ENCODE measurements at regions not wholly inside any gene's neighbourhood (a gene's known extent, or its start where the extent isn't known, plus 50 kb on each side); places are given as distances from the start of the nearest gene placed in this dataset.

DNA sequence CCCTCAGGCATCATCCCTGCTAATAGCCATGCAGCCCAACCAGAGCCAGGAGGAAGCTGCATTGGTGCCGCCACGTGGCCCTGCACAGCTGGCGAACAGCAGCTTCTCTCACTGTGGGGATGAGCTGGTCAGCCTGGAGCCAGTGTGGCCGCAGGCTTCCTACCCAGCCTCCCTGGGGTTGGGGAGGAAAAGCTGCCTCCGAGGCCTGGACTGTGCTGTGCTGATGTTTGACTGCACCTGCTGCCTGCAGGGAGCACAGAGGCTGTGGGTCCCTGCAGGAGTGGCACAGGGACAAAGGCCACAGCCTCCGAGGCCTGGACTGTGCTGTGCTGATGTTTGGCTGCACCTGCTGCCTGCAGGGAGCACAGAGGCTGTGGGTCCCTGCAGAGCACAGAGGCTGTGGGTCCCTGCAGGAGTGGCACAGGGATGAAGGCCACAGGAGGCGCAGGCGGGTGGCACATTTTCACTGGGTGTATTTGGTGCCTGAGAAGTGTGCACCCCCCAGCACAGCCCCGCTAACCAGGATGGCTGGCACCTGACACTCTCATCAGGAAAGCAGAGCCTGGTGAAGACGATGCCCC, 83.9 kb downstream of the DLL1 start:
- no peak for TF ChIP-seq PBX3 (IDR thresholded peaks at IDR 0.05)
- TF ChIP-seq EP300 (IDR thresholded peaks at IDR 0.05; ENCODE audit: borderline replicate concordance in 1 of 2, low read depth in 1 of 2, low read length in 1 of 2): no peak
- no peak for TF ChIP-seq POLR2AphosphoS5 (IDR thresholded peaks at IDR 0.05; ENCODE audit: low read depth, low read length)
- TF ChIP-seq, protein P1, sequence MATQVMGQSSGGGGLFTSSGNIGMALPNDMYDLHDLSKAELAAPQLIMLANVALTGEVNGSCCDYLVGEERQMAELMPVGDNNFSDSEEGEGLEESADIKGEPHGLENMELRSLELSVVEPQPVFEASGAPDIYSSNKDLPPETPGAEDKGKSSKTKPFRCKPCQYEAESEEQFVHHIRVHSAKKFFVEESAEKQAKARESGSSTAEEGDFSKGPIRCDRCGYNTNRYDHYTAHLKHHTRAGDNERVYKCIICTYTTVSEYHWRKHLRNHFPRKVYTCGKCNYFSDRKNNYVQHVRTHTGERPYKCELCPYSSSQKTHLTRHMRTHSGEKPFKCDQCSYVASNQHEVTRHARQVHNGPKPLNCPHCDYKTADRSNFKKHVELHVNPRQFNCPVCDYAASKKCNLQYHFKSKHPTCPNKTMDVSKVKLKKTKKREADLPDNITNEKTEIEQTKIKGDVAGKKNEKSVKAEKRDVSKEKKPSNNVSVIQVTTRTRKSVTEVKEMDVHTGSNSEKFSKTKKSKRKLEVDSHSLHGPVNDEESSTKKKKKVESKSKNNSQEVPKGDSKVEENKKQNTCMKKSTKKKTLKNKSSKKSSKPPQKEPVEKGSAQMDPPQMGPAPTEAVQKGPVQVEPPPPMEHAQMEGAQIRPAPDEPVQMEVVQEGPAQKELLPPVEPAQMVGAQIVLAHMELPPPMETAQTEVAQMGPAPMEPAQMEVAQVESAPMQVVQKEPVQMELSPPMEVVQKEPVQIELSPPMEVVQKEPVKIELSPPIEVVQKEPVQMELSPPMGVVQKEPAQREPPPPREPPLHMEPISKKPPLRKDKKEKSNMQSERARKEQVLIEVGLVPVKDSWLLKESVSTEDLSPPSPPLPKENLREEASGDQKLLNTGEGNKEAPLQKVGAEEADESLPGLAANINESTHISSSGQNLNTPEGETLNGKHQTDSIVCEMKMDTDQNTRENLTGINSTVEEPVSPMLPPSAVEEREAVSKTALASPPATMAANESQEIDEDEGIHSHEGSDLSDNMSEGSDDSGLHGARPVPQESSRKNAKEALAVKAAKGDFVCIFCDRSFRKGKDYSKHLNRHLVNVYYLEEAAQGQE (IDR thresholded peaks at IDR 0.05; ENCODE audit: low read depth, low read length): no peak
- TF ChIP-seq FOXJ3 (CRISPR knock-in tag; IDR thresholded peaks at IDR 0.05): no peak
- no peak for TF ChIP-seq JUND (IDR thresholded peaks at IDR 0.05)
- TF ChIP-seq, protein P2, sequence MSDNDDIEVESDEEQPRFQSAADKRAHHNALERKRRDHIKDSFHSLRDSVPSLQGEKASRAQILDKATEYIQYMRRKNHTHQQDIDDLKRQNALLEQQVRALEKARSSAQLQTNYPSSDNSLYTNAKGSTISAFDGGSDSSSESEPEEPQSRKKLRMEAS (IDR thresholded peaks at IDR 0.05; ENCODE audit: low read depth): no peak
- TF ChIP-seq, protein P3, sequence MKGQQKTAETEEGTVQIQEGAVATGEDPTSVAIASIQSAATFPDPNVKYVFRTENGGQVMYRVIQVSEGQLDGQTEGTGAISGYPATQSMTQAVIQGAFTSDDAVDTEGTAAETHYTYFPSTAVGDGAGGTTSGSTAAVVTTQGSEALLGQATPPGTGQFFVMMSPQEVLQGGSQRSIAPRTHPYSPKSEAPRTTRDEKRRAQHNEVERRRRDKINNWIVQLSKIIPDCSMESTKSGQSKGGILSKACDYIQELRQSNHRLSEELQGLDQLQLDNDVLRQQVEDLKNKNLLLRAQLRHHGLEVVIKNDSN (IDR thresholded peaks at IDR 0.05; ENCODE audit: borderline replicate concordance, low read depth): no peak
- TF ChIP-seq, protein P4, sequence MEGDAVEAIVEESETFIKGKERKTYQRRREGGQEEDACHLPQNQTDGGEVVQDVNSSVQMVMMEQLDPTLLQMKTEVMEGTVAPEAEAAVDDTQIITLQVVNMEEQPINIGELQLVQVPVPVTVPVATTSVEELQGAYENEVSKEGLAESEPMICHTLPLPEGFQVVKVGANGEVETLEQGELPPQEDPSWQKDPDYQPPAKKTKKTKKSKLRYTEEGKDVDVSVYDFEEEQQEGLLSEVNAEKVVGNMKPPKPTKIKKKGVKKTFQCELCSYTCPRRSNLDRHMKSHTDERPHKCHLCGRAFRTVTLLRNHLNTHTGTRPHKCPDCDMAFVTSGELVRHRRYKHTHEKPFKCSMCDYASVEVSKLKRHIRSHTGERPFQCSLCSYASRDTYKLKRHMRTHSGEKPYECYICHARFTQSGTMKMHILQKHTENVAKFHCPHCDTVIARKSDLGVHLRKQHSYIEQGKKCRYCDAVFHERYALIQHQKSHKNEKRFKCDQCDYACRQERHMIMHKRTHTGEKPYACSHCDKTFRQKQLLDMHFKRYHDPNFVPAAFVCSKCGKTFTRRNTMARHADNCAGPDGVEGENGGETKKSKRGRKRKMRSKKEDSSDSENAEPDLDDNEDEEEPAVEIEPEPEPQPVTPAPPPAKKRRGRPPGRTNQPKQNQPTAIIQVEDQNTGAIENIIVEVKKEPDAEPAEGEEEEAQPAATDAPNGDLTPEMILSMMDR (IDR thresholded peaks at IDR 0.05): no peak
- TF ChIP-seq FOXM1 (IDR thresholded peaks at IDR 0.05; ENCODE audit: low read depth): no peak
- TF ChIP-seq, protein P5, sequence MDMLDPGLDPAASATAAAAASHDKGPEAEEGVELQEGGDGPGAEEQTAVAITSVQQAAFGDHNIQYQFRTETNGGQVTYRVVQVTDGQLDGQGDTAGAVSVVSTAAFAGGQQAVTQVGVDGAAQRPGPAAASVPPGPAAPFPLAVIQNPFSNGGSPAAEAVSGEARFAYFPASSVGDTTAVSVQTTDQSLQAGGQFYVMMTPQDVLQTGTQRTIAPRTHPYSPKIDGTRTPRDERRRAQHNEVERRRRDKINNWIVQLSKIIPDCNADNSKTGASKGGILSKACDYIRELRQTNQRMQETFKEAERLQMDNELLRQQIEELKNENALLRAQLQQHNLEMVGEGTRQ (IDR thresholded peaks at IDR 0.05; ENCODE audit: borderline replicate concordance, low read depth, low read length): no peak
- TF ChIP-seq MEF2A (IDR thresholded peaks at IDR 0.05; ENCODE audit: borderline replicate concordance, low read depth): no peak
- TF ChIP-seq GABPA (IDR thresholded peaks at IDR 0.05; ENCODE audit: low read depth): no peak

All from SK-N-SH (cell line).